ELF-1 (cell line): ENCODE measurements at regions not wholly inside any gene's neighbourhood (a gene's known extent, or its start where the extent isn't known, plus 50 kb on each side); places are given as distances from the start of the nearest gene placed in this dataset.
"Not testable (repeated sequence)": the region's sequence is repeated elsewhere in the genome, so short reads cannot be mapped to it uniquely, and the experiment has no call there.

Experiments
- DNase-seq: peaks from one replicate; pipeline ENCODE4 v3.0.0-alpha.2; 2016; ENCODE audit warnings: low read depth, low spot score

GRCh38 chr4:187665086-187665485 is 330.5 kb upstream of the ZFP42 start:
- DNase-seq = no peak

- no peak for DNase-seq
These were observed 329.5 kb upstream of the ZFP42 start for GRCh38 chr4:187666034-187666433.

- DNase-seq = no peak
These were observed 328.7 kb upstream of the ZFP42 start for GRCh38 chr4:187666697-187667494.

GRCh38 chr4:187668526-187669082 is 327.0 kb upstream of the ZFP42 start:
- no peak for DNase-seq

- not testable (repeated sequence) for DNase-seq
These were observed 324.1 kb upstream of the ZFP42 start for GRCh38 chr4:187671521-187671920.

- DNase-seq = not testable (repeated sequence)
These were observed 323.6 kb upstream of the ZFP42 start for GRCh38 chr4:187671958-187672357.

- not testable (repeated sequence) for DNase-seq
These were observed 323.0 kb upstream of the ZFP42 start for GRCh38 chr4:187672526-187672925.

GRCh38 chr4:187679450-187679849 is 316.1 kb upstream of the ZFP42 start:
- DNase-seq = no peak

GRCh38 chr4:187685247-187685646 is 310.3 kb upstream of the ZFP42 start:
- DNase-seq = no peak

GRCh38 chr4:187687697-187688096 is 307.9 kb upstream of the ZFP42 start:
- no peak for DNase-seq

- no peak for DNase-seq
These were observed 302.9 kb upstream of the ZFP42 start for GRCh38 chr4:187692626-187693025.

GRCh38 chr4:187695531-187695930 is 300.0 kb upstream of the ZFP42 start:
- DNase-seq = not testable (repeated sequence)

- DNase-seq = no peak
These were observed 284.0 kb upstream of the ZFP42 start for GRCh38 chr4:187711586-187711985.

GRCh38 chr4:187714957-187715356 is 280.6 kb upstream of the ZFP42 start:
- no peak for DNase-seq

- no peak for DNase-seq
These were observed 280.1 kb upstream of the ZFP42 start for GRCh38 chr4:187715466-187715865.

GRCh38 chr4:187724456-187724855 is 271.1 kb upstream of the ZFP42 start:
- DNase-seq = no peak

GRCh38 chr4:187726485-187726884 is 269.1 kb upstream of the ZFP42 start:
- no peak for DNase-seq

- no peak for DNase-seq
These were observed 263.0 kb upstream of the ZFP42 start for GRCh38 chr4:187732524-187732923.

GRCh38 chr4:187739771-187740170 is 255.8 kb upstream of the ZFP42 start:
- DNase-seq = no peak

- no peak for DNase-seq
These were observed 250.7 kb upstream of the ZFP42 start for GRCh38 chr4:187744911-187745310.

- DNase-seq = not testable (repeated sequence)
These were observed 244.9 kb upstream of the ZFP42 start for GRCh38 chr4:187750652-187751051.

- DNase-seq = no peak
These were observed 228.4 kb upstream of the ZFP42 start for GRCh38 chr4:187767158-187767557.

GRCh38 chr4:187767687-187768086 is 227.9 kb upstream of the ZFP42 start:
- no peak for DNase-seq
